Superior temporal gyrus (tissue), 1 donor: ENCODE measurements at regions not wholly inside any gene's neighbourhood (a gene's known extent, or its start where the extent isn't known, plus 50 kb on each side); places are given as distances from the start of the nearest gene placed in this dataset.
"Not testable (repeated sequence)": the region's sequence is repeated elsewhere in the genome, so short reads cannot be mapped to it uniquely, and the experiment has no call there.

ENCODE experiments used
- DNase-seq: peaks from one replicate; pipeline ENCODE4 v3.0.0-alpha.2; 2016; ENCODE audit errors: extremely low spot score

DNA sequence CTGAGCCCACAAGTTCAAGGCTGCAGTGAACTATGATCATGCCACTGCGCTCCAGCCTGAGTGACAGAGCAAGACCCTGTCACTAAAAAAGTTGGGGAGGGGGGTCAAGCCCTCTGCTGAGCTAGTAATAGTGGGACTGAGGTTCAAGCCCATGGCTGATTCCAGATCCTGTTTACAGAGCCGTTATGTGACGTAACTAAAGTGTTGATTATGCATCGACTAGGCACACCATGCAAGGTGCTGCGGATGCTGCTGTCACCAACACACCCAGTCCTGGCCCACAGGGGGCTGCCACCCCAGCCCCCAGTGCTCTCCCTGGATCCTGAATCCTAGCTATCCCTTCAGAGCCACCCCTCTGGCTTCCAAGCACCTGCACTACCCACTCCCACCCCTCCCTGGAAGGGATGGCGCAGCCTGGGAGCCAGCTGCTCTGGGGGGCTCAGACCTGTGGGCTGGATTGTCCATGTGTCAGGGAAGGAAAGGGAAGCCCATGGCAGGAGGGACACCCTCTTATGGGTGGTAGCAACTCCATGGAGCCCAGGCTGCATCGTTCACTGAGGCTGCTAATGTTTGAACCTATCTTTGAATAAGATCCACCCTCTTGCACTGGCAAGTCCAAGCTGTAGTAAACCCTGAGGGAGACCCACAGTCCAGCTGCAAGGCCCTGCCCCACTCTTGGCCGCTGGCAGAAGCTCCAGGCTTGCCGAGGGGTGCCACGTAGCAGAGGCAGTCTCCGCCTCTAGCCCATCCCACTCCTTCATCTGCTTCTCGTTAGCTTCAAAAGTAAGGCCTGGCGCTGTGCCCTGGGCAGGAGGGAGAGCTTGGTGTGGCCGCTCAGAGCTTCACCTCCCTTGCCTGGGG lies 95.0 kb downstream of the SNX5 start:
- DNase-seq, result no peak

DNA sequence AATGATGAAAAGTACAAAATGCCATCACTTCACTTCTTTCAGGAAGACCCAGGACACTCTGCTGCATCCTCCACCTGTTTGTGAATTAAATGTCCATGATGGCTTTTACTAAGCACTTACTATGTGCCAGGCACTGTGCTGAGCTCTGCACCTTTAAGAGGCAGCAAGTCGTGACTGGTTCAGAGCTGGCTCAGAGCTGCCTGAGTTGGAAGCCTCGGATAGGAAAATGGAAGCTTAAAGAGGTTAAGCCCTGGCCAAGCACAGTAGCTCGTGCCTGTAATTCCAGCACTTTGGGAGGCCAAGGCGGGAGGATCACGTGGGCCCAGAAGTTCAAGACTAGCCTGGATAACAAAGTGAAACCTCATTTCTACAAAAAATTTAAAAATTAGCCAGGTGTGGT lies 95.6 kb downstream of the SNX5 start:
- DNase-seq, result no peak

DNA sequence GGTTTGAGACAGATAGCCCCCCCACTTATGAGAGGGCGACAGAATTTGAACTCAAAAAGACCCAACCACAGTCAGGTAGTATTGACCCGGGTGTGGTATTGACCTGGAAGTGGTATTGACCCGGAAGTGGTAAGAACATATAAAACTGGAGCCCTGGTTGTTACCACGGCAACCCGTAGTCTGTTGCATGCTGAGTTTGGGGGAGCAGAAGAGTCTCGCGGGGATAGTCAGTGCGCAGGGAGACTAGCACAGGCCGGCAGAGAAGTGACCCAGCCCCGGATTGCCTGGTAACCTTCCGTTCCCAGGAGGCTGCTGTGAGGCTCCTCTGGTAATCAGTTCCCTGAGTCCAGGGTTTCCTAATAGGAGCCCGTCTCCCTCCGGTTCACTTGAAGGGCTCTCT lies 96.2 kb downstream of the SNX5 start:
- no peak for DNase-seq

DNA sequence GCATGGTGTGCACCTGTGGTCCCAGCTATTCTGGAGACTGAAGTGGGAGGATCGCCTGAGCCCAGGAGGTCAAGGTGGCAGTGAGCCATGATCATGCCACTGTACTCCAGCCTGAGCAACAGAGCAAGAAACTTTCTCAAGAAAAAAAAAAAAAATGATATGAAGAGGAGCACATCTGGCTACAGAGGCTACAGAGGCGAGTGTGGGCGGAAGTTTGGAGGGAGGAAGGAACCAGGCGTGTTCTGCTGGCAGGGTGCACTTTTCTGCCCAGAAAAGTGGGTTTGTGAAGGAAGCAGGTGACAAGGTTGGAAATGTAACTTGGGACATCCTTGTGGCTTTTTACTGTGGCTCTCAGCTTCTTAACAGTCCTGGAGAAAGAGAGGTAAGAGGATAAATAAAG lies 96.7 kb downstream of the SNX5 start:
- no peak for DNase-seq

DNA sequence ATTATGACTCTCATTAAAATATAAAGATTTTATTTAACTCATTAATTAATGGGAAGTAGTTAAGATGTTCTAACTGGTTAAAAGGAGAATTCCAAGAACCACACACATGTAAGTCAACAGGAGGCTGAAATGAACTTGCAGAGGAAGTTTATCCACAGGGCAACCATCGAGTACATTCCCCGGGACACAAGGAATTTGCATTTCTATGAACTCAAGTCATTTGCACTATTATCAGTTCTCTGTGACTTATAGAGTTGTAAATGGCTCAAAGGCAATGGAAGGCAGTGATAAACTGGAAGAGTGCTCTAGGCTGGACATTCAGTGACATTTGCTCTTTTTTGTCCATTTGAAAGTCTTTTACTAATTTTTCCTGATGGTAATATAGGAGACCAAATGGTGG lies 97.4 kb downstream of the SNX5 start:
- no peak for DNase-seq

DNA sequence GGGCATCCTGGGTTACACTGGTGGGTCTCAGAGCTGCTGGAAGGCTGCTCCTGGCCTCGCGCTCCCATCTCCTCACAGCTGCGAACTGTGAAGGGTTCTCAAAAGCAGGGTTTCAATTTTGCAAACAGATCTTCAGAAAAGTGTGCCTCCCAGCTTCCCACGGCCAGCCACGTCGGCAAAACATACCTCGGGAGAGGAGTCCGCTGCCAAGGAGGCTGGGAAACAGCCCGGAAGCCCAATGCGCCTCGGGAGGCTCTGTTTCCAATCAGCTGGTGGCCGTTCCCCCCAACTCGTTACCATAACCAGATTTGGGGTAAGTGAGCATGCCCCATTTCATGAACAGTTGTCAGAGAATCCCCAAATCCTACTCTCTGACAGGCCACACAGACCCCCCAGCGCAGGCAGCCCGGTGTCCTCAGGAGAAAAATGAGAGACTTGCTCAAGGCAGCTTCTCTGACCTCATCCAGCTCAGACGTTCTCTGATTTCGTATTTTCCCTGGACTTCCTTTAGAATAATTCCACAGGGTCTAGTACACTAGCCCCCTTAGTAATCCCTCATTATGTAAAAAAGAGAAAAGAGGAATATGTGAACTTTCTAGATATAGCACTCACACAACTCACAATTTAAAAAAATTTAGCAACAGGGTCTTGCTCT lies 98.4 kb downstream of the SNX5 start:
- no peak for DNase-seq

DNA sequence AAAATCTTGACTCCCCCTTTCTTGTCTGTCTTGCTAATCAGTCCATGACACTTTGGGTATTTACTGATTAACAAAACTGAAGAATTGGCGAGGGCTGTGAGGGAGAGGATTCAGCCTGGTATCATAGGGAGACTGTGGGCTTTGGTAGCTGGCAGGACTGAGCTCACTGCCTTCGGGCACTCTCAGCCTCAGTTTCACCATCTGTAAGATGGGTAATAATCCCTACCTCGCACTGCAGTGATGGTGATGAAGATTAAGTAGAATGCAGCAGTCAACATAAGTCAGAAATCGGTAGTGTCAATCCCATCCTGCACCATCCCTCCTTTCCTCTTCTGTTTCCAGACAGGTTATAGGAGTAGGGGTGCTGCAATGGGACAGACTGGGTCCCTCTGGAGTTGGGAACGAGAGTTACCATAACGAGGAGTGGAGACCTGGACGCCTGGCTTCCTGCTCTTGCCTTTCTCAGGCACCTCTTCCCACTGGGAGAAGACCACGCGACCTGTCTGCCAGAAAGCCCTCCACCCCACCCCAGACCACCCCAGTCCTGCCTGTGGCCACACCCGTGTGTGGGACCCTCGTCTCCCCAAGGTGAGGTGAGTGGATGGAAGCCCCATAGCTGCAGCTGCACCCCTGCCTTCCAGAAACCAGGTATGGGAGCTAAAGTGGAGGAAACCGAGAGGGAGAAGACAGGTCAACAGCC lies 99.1 kb downstream of the SNX5 start:
- no peak for DNase-seq

DNA sequence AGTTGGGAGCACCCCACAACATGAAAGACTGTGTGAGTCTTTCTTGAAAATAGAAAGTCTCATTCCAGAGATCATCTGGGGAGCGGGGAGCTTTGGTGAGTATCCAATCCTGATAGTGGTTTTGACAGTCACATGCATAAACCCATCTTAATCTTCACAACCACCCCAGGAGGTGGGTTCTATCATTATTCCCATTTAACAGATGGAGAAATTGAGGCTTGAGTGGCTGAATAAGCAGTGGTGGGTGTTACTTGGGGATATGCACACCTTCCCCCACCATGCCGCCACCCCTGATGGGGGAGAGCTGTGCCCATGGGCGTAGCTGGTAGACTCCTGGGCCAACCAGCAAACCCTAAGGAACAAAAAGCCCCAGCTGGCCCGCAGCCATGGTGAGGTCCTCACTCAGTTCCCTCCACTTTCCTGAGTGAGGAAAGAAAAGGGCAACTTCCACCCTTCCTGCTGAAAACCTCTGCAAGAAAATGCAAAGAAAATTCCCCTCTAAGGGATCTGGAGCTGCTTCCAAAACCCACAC lies 99.8 kb downstream of the SNX5 start:
- DNase-seq, result no peak

DNA sequence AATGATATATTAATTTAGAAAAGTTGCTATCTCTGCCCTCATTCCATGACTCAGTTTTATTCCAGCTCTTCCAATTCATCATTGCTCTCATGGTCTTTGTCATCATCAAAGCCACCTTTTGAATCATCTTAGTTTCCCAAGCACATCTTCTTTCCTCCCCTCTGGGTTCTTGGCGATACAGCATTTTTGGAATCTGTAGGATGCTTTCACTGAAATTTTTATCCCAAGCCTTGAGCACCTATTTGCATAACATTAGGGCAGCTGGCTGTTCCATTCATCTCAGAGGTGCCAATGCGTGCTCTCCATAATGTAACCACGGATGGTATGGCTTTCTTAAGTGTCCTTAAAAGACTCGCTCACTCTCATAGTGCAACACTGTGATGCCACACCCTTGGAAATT lies 100.4 kb downstream of the SNX5 start:
- no peak for DNase-seq

DNA sequence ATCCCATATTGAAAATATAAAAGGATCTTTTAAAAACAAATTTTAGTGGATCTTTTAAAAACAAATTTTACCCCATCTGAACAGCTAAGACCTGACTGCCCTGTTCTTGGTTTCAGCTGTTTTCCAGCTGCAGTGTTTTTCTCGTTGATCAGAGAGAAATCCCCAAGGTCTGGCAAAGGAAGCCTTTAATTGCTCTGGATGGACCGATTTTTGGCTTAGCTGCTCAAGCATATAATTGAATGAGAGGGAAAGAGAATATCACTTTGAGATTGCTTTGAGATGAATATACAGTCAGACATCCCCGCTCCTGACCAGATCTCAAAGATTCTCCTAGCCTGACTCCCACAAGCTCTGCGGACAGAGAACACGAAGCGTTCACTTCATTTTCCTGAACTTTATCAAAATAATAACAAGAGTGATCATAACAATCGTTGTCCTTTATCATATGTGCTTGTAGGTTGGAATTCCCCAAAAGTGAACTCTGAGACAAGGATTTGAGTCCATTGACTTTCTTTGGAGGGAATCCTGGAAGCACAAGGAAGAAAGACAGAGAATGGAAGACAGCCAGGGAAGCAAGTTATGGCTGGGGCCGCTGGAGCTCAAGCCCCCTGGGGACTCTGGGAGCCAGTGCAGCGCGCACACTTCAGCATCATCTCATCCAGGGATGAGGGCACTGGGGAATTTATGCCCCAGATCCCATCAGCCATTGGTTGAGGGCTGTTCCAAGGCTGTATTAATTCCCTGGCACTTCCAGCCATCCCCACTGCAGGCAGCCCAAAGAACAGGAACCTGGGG lies 101.3 kb downstream of the SNX5 start:
- no peak for DNase-seq

DNA sequence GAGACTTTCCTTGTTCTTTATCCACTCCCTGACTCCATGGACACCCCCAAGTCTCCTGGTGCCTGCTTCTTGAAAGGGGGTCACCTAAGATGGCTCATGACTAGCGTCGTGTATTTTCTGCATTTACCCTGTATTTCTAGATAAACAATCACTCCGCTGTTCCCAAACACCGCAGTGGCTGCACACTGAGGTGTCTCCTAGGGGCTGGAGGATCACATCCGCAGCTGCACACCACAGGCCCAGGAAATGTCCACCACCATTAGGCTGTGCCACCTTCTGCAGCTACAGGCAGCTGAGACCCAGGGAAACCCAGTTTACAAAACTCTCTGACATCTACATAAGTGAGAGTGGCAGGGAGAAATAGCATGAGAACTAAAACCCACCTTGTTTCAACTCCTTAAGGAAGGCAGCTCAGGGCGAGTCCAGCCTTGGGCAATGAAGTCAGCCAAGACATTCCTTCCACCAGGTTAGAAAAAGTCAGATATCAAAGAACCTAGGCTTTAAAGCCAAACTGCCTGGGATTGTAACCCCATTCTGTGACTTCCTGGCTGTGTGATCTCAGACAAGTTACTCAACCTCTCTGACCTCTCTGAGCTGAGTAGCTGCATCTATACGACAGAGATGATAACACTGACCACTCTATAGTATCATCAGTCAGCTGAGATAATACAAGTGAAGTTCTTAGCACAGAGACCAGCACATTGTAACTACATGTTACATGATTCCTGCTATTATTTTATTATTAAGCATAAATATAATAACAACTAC lies 102.2 kb downstream of the SNX5 start:
- no peak for DNase-seq

DNA sequence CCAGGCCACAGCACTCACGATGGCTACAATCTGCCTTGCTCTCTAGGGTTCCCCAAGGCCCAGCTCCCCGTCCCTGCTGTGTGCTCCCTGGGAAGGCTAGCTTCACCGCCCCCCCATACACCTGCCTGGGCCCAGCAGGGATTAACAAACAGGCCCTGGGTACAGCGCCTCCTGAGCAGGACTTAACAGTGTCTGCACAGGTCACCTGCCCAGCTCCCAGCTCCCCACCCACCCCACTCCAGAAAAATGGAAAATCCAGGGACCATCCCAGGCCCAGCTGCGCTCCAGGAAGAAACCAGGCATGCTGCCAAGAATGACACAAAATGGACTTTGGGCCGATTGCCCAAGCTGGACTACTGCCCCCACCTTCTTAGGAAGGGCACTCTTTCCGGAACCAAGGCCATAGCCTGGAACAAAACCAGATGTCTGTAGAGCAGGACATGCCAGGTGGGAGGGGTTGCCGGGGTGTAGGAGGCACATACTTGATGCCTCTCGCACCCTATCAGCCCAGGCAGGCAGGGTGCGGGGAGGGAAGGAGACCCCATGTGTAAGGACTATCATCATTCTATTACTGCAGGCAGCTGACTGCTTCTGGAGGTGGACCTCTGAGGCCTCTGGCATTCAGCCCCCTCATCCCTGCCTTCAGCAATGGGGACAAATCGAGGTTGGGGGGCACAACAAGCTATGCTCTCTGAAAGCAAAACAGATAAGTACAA lies 104.9 kb downstream of the SNX5 start:
- DNase-seq, result no peak

DNA sequence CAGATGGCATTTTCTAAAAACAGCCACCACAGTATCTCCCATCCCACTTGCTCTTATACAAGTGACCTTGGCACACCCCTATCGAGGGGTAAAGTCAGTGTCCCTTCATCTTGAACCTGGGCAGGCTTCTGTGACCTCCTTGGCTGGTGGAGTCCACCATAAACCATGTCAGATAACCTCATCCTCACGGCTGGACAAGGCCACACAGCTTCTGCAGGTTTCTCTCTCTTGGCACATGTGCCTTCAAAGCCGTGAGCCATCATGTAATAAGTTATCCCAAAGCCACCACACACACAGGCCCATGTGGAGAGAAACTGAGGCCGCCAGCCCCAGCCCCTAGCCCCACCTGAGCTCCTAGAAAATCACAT lies 105.4 kb downstream of the SNX5 start:
- no peak for DNase-seq

DNA sequence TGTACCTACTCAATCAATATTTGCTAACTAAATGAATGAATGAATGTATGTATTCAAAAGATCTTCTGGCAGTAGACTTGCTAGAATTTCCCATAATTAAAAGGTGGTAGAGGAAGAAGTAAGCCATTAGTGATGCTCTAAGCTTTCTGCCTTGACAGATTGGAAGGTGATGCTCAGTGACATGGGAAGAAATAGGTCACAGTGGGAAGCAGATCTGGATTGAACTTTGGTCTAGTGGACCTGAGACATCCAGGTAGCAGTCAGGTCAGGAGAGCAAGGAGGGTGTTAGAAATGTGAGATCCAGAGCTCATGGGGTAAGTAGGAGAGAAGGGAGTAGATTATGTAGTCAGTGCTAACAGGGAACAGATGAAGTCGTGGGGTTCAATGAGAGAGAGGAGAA lies 106.4 kb downstream of the SNX5 start:
- DNase-seq, result no peak

DNA sequence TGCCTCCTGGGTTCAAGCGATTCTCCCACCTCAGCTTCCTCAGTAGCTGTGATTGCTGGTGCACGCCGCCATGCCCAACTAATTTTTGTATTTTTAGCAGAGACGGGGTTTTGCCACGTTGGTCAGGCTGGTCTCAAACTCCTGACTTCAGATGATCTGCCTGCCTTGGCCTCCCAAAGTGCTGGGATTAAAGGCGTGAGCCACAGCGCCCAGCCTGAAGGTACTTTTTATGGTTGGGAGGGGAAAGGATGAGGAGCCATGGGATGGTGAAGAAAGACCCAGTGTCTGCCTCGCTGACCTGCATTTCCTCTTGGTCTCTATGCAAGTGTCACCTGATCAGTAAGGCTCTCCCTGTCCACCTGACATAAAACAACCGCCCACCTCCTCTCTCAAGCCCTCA lies 107.0 kb downstream of the SNX5 start:
- not testable (repeated sequence) for DNase-seq

DNA sequence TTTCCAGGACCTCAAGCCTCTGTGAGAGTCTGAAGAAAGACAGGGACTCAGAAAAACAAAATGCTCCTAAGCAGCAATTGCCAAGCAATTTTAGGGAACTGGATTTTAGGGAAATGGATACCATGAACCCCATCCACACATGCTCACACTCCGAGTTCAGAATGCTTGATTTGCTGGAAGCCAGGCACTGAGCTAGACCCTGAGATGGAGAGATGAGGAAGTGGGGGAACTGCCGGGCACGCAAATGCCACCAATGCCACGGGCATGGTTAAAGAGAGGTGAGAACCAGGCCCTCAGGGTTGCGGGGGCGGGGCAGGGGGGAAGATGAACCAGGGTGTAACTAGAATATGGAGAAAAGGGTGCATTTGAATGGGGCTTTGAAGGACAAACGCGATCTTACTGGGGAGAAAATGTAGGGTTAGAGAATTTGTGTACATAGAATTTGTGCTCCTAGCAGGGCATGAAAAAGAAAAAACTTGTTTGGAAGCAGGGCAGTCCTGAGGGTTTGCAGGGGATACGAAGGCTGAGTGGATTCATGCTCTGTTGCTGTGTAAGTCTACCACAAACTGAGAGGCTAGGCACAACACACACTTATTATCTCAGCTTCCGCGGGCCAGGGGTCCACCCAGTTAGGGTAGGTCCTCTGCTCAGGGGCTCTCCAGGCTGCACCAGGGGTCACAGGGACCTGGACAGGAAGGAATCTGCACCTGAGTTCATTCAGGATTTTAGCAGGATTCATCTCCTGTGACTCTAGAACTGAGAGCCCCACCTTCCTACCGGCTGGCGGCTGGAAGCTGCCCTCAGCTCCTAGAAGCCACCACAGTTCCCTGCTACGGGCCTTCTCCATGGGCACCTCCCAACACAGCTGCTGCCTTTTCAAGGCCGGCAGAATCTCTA lies 108.0 kb downstream of the SNX5 start:
- no peak for DNase-seq

DNA sequence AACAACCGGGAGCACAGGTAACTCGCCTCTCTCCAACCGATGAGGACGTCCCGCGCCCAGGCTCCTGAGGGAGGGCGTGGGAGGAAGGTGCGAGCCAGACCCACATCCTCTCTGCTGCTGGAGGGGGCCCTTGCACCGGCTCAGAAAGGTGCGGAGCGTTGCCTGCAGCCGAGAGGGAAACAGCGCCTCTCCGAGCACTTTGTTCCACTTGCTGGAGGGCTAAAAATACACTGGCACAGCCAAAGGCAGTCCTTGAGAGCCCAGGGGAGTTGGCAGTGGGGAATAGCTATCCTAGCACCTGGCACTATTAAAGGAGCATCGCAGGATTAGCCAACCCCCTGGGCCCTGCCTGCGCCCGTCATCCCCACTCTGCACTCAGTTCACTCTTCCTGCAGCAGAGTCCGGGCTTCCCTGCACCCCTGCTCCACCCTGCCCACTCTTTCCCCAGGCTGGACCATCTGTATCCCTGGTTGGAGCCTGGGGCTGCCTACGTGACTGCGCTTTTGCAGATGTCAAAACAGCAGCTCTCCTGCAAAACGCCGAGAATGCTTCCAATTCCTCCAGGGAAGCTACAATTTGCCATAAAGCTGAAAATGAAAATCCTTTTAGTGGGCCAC lies 108.9 kb downstream of the SNX5 start:
- no peak for DNase-seq

DNA sequence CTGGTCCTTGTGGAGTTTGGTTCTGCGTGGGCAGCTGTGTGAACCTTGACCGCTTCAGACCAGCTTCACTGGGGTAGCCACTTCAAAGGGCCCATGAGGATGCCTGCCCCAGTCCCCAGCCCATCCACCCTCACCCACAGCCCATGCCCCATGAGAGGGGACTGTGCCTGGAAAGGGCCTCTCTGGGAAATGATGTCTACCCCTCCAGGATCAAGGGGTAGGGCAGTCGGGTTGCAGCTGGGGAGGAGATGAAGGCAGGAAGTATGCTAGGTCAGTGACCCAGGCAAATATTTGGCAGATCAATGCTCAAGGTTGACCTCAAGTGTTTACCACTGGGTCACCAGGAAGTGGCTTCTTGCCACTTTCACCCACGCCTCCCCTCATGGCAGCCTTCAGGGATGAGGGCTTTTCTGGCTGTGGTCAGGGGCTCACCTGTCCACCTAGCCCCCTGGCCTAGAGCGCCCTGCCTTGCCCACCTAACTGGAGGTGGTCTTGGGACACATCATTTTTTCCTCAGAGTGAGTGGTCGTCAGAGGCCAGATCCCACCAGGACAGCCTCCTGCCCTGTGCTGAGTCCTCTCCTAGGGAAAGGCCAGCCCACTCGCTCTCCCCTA lies 109.5 kb downstream of the SNX5 start:
- no peak for DNase-seq
